Neuronal stem cell (in vitro differentiated cells): ENCODE measurements at regions not wholly inside any gene's neighbourhood (a gene's known extent, or its start where the extent isn't known, plus 50 kb on each side); places are given as distances from the start of the nearest gene placed in this dataset.

Source experiments
- DNase-seq: peaks from one replicate; pipeline ENCODE4 v3.0.0-alpha.2; 2013; ENCODE audit warnings: low spot score
- H2AFZ ChIP-seq: one replicate; pipeline ENCODE4 v1.6.1; 2013; ENCODE audit warnings: mild to moderate bottlenecking, low read length, inconsistent platforms
- H2AK5ac ChIP-seq: 2 replicates; pipeline ENCODE4 v1.6.1; 2013; ENCODE audit warnings: low read depth, mild to moderate bottlenecking, inconsistent platforms, low read length, moderate library complexity, mixed read lengths
- H2BK120ac ChIP-seq: 2 replicates; pipeline ENCODE4 v1.6.1; 2013; ENCODE audit warnings: low read depth, mild to moderate bottlenecking, inconsistent platforms, low read length, moderate library complexity, mixed read lengths
- H2BK12ac ChIP-seq: one replicate; pipeline ENCODE4 v1.6.1; 2013; ENCODE audit warnings: low read length, inconsistent platforms
- H2BK15ac ChIP-seq: 2 replicates; pipeline ENCODE4 v1.6.1; 2013; ENCODE audit warnings: mild to moderate bottlenecking, low read length, inconsistent platforms, mixed read lengths
- H2BK5ac ChIP-seq: one replicate; pipeline ENCODE4 v1.6.1; 2013; ENCODE audit warnings: inconsistent platforms, mild to moderate bottlenecking, low read length, moderate library complexity
- H3K14ac ChIP-seq: one replicate; pipeline ENCODE4 v1.6.1; 2013; ENCODE audit warnings: low read length, inconsistent platforms
- H3K18ac ChIP-seq: 2 replicates; pipeline ENCODE4 v1.6.1; 2013; ENCODE audit warnings: low read length, inconsistent platforms
- H3K23ac ChIP-seq: 2 replicates; pipeline ENCODE4 v1.6.1; 2013; ENCODE audit warnings: low read depth, mild to moderate bottlenecking, mixed read lengths, low read length, inconsistent platforms; ENCODE audit not compliant: poor library complexity
- H3K27ac ChIP-seq: replicated peaks from 3 replicates; pipeline ENCODE4 v1.5.1; 2013; ENCODE audit warnings: low read length, inconsistent platforms
- H3K27me3 ChIP-seq, 3 experiments: 2 replicates each; pipeline ENCODE4 v1.6.1; 2013; ENCODE audit warnings: low read length in 3 of 3, mild to moderate bottlenecking in 2 of 3, inconsistent platforms in 1 of 3, low read depth in 1 of 3, mixed read lengths in 1 of 3, moderate library complexity in 1 of 3; ENCODE audit not compliant: control insufficient read depth in 3 of 3, insufficient read depth in 3 of 3
- H3K36me3 ChIP-seq, 2 donors: replicated peaks in 1 of 2; 2 replicates each; pipeline ENCODE4 v1.6.1; 2013; ENCODE audit warnings: low read length in 2 of 2; ENCODE audit not compliant: control insufficient read depth in 2 of 2, insufficient read depth in 2 of 2
- H3K4ac ChIP-seq: 2 replicates; pipeline ENCODE4 v1.6.1; 2013; ENCODE audit warnings: inconsistent platforms, mild to moderate bottlenecking, low read length, moderate library complexity
- H3K4me1 ChIP-seq, 2 donors: 1 replicate in 1 of 2; 2 replicates in 1 of 2; pipeline ENCODE4 v1.6.1; 2013; ENCODE audit warnings: low read length in 2 of 2, low read depth in 1 of 2; ENCODE audit not compliant: control insufficient read depth in 2 of 2, insufficient read depth in 1 of 2
- H3K4me2 ChIP-seq: one replicate; pipeline ENCODE4 v1.6.1; 2013; ENCODE audit warnings: mild to moderate bottlenecking, low read length, inconsistent platforms; ENCODE audit not compliant: insufficient read depth, poor library complexity, severe bottlenecking
- H3K4me3 ChIP-seq, 2 donors: 2 replicates each; pipeline ENCODE4 v1.5.1; 2013; ENCODE audit warnings: low read length in 2 of 2, mild to moderate bottlenecking in 2 of 2, inconsistent platforms in 1 of 2, moderate library complexity in 1 of 2
- H3K79me1 ChIP-seq: one replicate; pipeline ENCODE4 v1.6.1; 2013; ENCODE audit warnings: low read depth, mild to moderate bottlenecking, inconsistent platforms, low read length, moderate library complexity
- H3K9ac ChIP-seq: one replicate; pipeline ENCODE4 v1.6.1; 2013; ENCODE audit warnings: mild to moderate bottlenecking, low read depth, low read length, inconsistent platforms; ENCODE audit not compliant: poor library complexity
- H3K9me3 ChIP-seq, 2 donors: replicated peaks in 1 of 2; 2 replicates each; pipeline versions ENCODE3 to v1.6.1; 2013; ENCODE audit warnings: low read length in 2 of 2, mild to moderate bottlenecking in 2 of 2, inconsistent platforms in 1 of 2, low read depth in 1 of 2, mixed read lengths in 1 of 2, moderate library complexity in 1 of 2; ENCODE audit not compliant: control insufficient read depth in 2 of 2, insufficient read depth in 1 of 2
- H4K8ac ChIP-seq: one replicate; pipeline ENCODE4 v1.6.1; 2013; ENCODE audit warnings: low read depth, mild to moderate bottlenecking, inconsistent platforms, low read length, moderate library complexity
- H4K91ac ChIP-seq: one replicate; pipeline ENCODE4 v1.6.1; 2013; ENCODE audit warnings: low read length, low read depth, mild to moderate bottlenecking, inconsistent platforms; ENCODE audit not compliant: poor library complexity
- WGBS, 2 donors: extraction: QIAGEN DNeasy Blood & Tissue Kit; methylation state at CpG; one replicate each; pipeline ENCODE4 v1.1.7; 2013; ENCODE audit warnings: missing lambda C conversion rate in 2 of 2, mixed read lengths in 1 of 2; ENCODE audit not compliant: insufficient read length in 2 of 2, insufficient replicate concordance in 1 of 2; ENCODE audit errors: extremely low coverage in 2 of 2; 5-methylcytosine and 5-hydroxymethylcytosine counted together

DNA sequence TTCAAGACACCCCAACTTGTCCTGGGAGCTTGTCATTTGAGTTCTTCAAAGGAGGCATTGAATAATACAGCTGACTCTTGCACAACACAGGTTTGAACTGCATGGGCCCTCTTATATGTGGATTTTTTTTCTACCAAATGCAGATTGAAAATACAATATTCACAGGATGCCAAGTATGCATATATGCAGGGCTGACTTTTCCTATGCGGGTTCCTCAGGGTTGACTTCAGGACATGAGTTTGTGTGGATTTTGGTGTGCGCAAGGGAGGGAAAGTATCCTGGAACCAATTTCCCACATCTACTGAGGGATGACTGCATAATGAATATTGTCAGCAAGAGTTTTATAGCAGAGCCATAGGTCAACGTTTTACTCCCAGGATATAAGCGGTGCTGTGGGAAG is 70.0 kb upstream of the RALY start:
- Histone ChIP-seq H3K36me3 (no peaks in the 10 kb centered on the region), H4K8ac (no peak overlapping the region), H3K14ac (no peak overlapping the region), H3K9ac (no peak overlapping the region), H3K4ac (no peak overlapping the region), H2BK15ac (no peak overlapping the region), H4K91ac (no peak overlapping the region), H2BK5ac (no peak overlapping the region), H3K4me2 (no peak overlapping the region), H3K18ac (no peak overlapping the region), H3K27ac (no peak overlapping the region), H3K4me3 (no peak overlapping the region), H3K27me3 (peaks cover 0 to 9% (median 0%) of the 10 kb centered on the region in 3 experiments), H3K23ac (no peak overlapping the region), H3K9me3 (no peaks in the 10 kb centered on the region), H2AFZ (no peak overlapping the region), H2BK12ac (no peak overlapping the region), H2BK120ac (no peak overlapping the region), H2AK5ac (no peak overlapping the region), H3K79me1 (no peaks in the 10 kb centered on the region), H3K4me1 (peaks cover 0 to 1% of the 10 kb centered on the region in 2 donors)
- DNase-seq, result no peak
- WGBS, 2 donors, result no CpG with 5 or more reads among the region's 4 CpGs

DNA sequence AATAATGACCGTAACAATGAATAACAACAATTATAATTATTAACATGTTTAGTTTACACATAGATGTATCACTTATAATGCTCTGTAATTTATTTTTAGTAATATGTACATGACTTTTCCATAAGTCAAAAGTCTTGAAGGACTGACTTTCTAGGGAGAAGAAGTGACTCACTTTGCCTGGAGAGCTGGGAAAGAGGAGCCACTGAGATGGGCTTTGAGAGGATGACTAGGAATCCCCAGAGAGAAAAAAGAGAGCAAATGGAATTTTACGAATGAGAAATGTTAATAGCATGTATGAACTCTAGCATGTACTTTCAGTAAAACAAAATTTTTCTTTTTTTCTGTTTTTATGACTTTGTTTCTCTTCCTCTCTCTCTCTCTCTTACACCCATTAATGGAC is 67.8 kb upstream of the RALY start:
- no peak overlapping the region for H3K4me2 ChIP-seq
- no peak overlapping the region for H3K14ac ChIP-seq
- H3K27me3 ChIP-seq, result peaks cover 0 to 9% (median 0%) of the 10 kb centered on the region in 3 experiments
- no peak overlapping the region for H2BK15ac ChIP-seq
- no peak overlapping the region for H4K91ac ChIP-seq
- H2BK120ac ChIP-seq, result no peak overlapping the region
- DNase-seq, result no peak
- H3K4ac ChIP-seq, result no peak overlapping the region
- WGBS, 2 donors, result no CpG with 5 or more reads among the region's 2 CpGs
- H2BK5ac ChIP-seq, result no peak overlapping the region
- H3K4me1 ChIP-seq, result peaks cover 0 to 1% of the 10 kb centered on the region in 2 donors
- H3K79me1 ChIP-seq, result no peaks in the 10 kb centered on the region
- H3K9ac ChIP-seq, result no peak overlapping the region
- no peak overlapping the region for H3K23ac ChIP-seq
- H2BK12ac ChIP-seq, result no peak overlapping the region
- H3K27ac ChIP-seq, result no peak overlapping the region
- no peak overlapping the region for H4K8ac ChIP-seq
- no peaks in the 10 kb centered on the region for H3K9me3 ChIP-seq
- no peak overlapping the region for H3K4me3 ChIP-seq
- H2AK5ac ChIP-seq, result no peak overlapping the region
- no peaks in the 10 kb centered on the region for H3K36me3 ChIP-seq
- H3K18ac ChIP-seq, result no peak overlapping the region
- H2AFZ ChIP-seq, result no peak overlapping the region

DNA sequence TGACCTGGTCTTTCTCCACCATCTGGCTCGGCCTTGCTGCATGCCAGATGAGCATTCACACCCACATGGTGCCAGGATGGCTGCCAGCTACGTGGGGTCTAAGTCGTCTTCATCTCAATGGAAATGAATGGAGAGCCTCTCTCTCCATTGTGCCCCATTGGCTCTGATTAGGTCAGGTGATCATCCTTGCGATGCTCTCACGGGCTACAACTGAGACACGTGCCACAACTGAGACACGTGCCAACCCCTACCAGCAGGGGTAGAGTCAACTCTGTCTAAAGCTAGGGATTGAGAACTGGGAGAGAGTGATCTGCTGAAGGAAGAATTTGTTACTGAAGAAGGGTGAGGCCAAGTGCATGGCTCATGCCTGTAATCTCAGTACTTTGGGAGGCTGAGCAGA is 67.3 kb upstream of the RALY start:
- Histone ChIP-seq H3K9ac (no peak overlapping the region), H2AFZ (no peak overlapping the region), H3K18ac (no peak overlapping the region), H3K23ac (no peak overlapping the region), H3K14ac (no peak overlapping the region), H3K4me1 (peaks cover 0 to 1% of the 10 kb centered on the region in 2 donors), H3K27ac (no peak overlapping the region), H3K4me2 (no peak overlapping the region), H4K91ac (no peak overlapping the region), H2BK15ac (no peak overlapping the region), H3K4me3 (no peak overlapping the region), H3K36me3 (no peaks in the 10 kb centered on the region), H2BK5ac (no peak overlapping the region), H3K79me1 (no peaks in the 10 kb centered on the region), H2AK5ac (no peak overlapping the region), H3K27me3 (peaks cover 0 to 9% (median 0%) of the 10 kb centered on the region in 3 experiments), H4K8ac (no peak overlapping the region), H3K9me3 (no peaks in the 10 kb centered on the region), H2BK12ac (no peak overlapping the region), H3K4ac (no peak overlapping the region), H2BK120ac (no peak overlapping the region)
- no peak for DNase-seq
- no CpG with 5 or more reads among the region's 7 CpGs for WGBS, 2 donors

DNA sequence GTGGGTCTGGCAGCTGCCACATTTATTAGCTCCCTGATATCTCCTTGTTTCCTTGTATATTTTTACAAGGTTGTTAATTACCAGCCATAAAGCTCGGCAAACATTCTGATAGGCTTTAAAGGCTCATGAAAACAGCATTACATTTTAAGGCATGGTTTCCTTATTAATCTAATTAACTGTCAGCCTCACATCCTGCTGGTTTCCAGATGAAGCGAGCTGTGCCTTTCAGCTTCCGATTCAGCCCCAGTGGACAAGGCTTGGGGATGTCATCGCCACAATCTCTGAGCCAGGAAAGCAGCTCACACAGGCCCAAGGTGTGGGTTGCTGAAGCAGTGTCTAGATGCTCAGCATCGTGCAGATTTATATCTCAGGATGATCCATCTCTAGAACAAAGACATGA is 66.0 kb upstream of the RALY start:
- Histone ChIP-seq H2AK5ac (no peak overlapping the region), H2AFZ (no peak overlapping the region), H3K9me3 (no peaks in the 10 kb centered on the region), H3K4ac (no peak overlapping the region), H2BK5ac (no peak overlapping the region), H4K91ac (no peak overlapping the region), H3K4me3 (no peak overlapping the region), H3K27me3 (peaks cover 0 to 3% (median 0%) of the 10 kb centered on the region in 3 experiments), H3K4me2 (no peak overlapping the region), H4K8ac (no peak overlapping the region), H3K23ac (no peak overlapping the region), H3K9ac (no peak overlapping the region), H2BK120ac (no peak overlapping the region), H3K14ac (no peak overlapping the region), H3K18ac (no peak overlapping the region), H2BK12ac (no peak overlapping the region), H3K27ac (no peak overlapping the region), H3K79me1 (no peaks in the 10 kb centered on the region), H2BK15ac (no peak overlapping the region), H3K36me3 (no peaks in the 10 kb centered on the region), H3K4me1 (peaks cover 0 to 1% of the 10 kb centered on the region in 2 donors)
- no CpG with 5 or more reads among the region's 5 CpGs for WGBS, 2 donors
- DNase-seq, result no peak
